ENCODE measurements at regions not wholly inside any gene's neighbourhood (a gene's known extent, or its start where the extent isn't known, plus 50 kb on each side); places are given as distances from the start of the nearest gene placed in this dataset.

- TF ChIP-seq CTCF (conservative IDR thresholded peaks at IDR 0.05 in 1 of 2, IDR thresholded peaks at IDR 0.05 in 1 of 2; ENCODE audit: extremely low read depth in 1 of 2, insufficient read depth in 1 of 2, low read depth in 1 of 2, low read length in 2 of 2) (no peak), EZH2 (IDR thresholded peaks at IDR 0.05; ENCODE audit: borderline replicate concordance, low read length) (no peak)
These were observed 55.7 kb upstream of the OR5AN1 start for GRCh38 chr11:59302991-59303390.
